ENCODE measurements at regions not wholly inside any gene's neighbourhood (a gene's known extent, or its start where the extent isn't known, plus 50 kb on each side); places are given as distances from the start of the nearest gene placed in this dataset.

DNA sequence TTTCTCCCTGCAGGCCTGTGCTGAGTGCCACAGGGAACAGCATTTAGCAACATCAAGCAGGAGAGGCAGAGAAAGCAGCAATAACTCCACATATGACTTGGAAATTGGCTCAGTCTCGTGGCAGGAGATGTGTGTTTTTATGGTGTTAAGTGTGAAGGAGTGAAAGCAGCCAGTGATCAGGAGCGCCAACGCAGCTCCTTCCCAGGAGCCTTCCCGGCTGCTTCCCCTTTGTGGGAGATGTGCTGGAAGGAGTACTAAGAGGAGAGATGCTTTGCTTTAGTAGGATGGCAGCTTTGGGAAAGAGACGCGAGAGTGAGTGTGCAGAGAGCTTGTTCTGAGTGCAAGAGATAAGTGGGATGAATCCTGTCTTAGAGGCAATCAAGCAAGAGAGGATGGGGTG is 54.7 kb upstream of the KIRREL3 start:
- H3K27ac ChIP-seq (ENCODE audit: low read depth): no peak overlapping the region
- ATAC-seq (no peak), DNase-seq (ENCODE audit: low spot score) (no peak)
- no peak overlapping the region for H3K27ac Mint-ChIP-seq
- 0 out of 2 replicates have a peak, but pooled peaks cover 12% of the 10 kb centered on the region for H3K9me2 ChIP-seq (ENCODE audit: insufficient read depth)
- no peak overlapping the region for H3K4me3 Mint-ChIP-seq
- no peaks in the 10 kb centered on the region for H3F3A ChIP-seq (replicated peaks; ENCODE audit: low read depth)
- no peaks in the 10 kb centered on the region for H3K27me3 ChIP-seq (ENCODE audit: insufficient read depth)
- H3K4me1 ChIP-seq (ENCODE audit: insufficient read depth): peaks cover 11% of the 10 kb centered on the region; the same call in 1 of the 2 replicates
- no peaks in the 10 kb centered on the region for H3K36me3 ChIP-seq (ENCODE audit: insufficient read depth)
- no peaks in the 10 kb centered on the region; the same call in 2 of the 3 replicates for H3K36me3 Mint-ChIP-seq (ENCODE audit: low read depth)
- no peak overlapping the region for H3K4me2 ChIP-seq
- H3K27me3 Mint-ChIP-seq (ENCODE audit: insufficient read depth, low read depth, poor library complexity): peaks cover 11% of the 10 kb centered on the region
- peaks cover 25% of the 10 kb centered on the region for H3K4me1 Mint-ChIP-seq
- H3K9me3 Mint-ChIP-seq: no peaks in the 10 kb centered on the region
- TF ChIP-seq EZH2phosphoT487 (IDR thresholded peaks at IDR 0.05; ENCODE audit: unreplicated experiment) (no peak), CREB1 (CRISPR knock-in tag; IDR thresholded peaks at IDR 0.05; ENCODE audit: low read depth) (no peak), POLR2AphosphoS5 (IDR thresholded peaks at IDR 0.05; ENCODE audit: low read depth) (no peak), JUNB (IDR thresholded peaks at IDR 0.05; ENCODE audit: unreplicated experiment) (no peak), ZNF462 (CRISPR knock-in tag; IDR thresholded peaks at IDR 0.05) (no peak), CTCF (conservative IDR thresholded peaks at IDR 0.05; ENCODE audit: low read depth in 2 of 2) (no peak), NANOG (IDR thresholded peaks at IDR 0.05; ENCODE audit: borderline replicate concordance) (no peak)
- TF ChIP-seq, protein P1, sequence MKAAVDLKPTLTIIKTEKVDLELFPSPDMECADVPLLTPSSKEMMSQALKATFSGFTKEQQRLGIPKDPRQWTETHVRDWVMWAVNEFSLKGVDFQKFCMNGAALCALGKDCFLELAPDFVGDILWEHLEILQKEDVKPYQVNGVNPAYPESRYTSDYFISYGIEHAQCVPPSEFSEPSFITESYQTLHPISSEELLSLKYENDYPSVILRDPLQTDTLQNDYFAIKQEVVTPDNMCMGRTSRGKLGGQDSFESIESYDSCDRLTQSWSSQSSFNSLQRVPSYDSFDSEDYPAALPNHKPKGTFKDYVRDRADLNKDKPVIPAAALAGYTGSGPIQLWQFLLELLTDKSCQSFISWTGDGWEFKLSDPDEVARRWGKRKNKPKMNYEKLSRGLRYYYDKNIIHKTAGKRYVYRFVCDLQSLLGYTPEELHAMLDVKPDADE (IDR thresholded peaks at IDR 0.05): no peak
- TF ChIP-seq, protein P2, sequence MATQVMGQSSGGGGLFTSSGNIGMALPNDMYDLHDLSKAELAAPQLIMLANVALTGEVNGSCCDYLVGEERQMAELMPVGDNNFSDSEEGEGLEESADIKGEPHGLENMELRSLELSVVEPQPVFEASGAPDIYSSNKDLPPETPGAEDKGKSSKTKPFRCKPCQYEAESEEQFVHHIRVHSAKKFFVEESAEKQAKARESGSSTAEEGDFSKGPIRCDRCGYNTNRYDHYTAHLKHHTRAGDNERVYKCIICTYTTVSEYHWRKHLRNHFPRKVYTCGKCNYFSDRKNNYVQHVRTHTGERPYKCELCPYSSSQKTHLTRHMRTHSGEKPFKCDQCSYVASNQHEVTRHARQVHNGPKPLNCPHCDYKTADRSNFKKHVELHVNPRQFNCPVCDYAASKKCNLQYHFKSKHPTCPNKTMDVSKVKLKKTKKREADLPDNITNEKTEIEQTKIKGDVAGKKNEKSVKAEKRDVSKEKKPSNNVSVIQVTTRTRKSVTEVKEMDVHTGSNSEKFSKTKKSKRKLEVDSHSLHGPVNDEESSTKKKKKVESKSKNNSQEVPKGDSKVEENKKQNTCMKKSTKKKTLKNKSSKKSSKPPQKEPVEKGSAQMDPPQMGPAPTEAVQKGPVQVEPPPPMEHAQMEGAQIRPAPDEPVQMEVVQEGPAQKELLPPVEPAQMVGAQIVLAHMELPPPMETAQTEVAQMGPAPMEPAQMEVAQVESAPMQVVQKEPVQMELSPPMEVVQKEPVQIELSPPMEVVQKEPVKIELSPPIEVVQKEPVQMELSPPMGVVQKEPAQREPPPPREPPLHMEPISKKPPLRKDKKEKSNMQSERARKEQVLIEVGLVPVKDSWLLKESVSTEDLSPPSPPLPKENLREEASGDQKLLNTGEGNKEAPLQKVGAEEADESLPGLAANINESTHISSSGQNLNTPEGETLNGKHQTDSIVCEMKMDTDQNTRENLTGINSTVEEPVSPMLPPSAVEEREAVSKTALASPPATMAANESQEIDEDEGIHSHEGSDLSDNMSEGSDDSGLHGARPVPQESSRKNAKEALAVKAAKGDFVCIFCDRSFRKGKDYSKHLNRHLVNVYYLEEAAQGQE (IDR thresholded peaks at IDR 0.05; ENCODE audit: unreplicated experiment): no peak
- H2AFZ ChIP-seq: no peak overlapping the region
- H3K4me3 ChIP-seq: no peak overlapping the region
- no peaks in the 10 kb centered on the region for H3K79me2 ChIP-seq (replicated peaks; ENCODE audit: insufficient read depth)
- no peaks in the 10 kb centered on the region for H4K20me1 ChIP-seq (replicated peaks; ENCODE audit: insufficient read depth)

Measured in GM23338 (cell line).